Stimulated activated naive CD8-positive, alpha-beta T cell treated with anti-CD3 and anti-CD28 coated beads, Interleukin-15, Interleukin-2, amounts not matched to agents 100 ng/mL and 50 ng/mL, for 24 hours (primary cell): ENCODE measurements at regions not wholly inside any gene's neighbourhood (a gene's known extent, or its start where the extent isn't known, plus 50 kb on each side); places are given as distances from the start of the nearest gene placed in this dataset.

ENCODE experiments used
- H3K27ac Mint-ChIP-seq: one replicate; pipeline ENCODE4 v1.8.0; 2021; ENCODE audit warnings: mild to moderate bottlenecking, mixed read lengths
- H3K27me3 Mint-ChIP-seq: one replicate; pipeline ENCODE4 v1.8.0; 2021; ENCODE audit warnings: mixed read lengths
- H3K36me3 Mint-ChIP-seq: one replicate; pipeline ENCODE4 v1.8.0; 2021; ENCODE audit warnings: low read depth, mixed read lengths
- H3K4me1 Mint-ChIP-seq: one replicate; pipeline ENCODE4 v1.8.0; 2021; ENCODE audit warnings: low read depth, mixed read lengths
- H3K4me3 Mint-ChIP-seq: one replicate; pipeline ENCODE4 v1.8.0; 2021; ENCODE audit warnings: mild to moderate bottlenecking, mixed read lengths
- H3K9me3 Mint-ChIP-seq: one replicate; pipeline ENCODE4 v1.8.0; 2021; ENCODE audit warnings: mixed read lengths

DNA sequence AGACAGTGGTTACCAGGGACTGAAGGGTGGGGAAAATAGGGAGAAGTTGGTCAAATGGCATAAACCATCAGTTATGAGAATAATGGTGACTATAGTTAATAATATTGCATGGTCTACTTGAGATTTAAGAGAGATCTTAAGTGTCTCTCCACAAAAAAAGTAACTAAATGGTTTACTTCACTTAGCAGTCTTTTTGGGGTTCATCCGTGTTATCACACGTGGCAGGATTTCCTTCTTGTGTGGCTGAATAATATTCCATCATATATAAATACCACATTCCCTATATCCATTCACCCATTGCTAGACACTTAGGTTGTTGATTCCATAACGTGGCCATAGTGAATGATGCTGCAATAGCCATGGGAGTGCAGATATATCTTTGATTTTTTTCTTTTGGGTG lies 967.0 kb downstream of the UQCRFS1 start:
- Mint-ChIP-seq H3K4me1 (no peaks in the 10 kb centered on the region), H3K9me3 (no peaks in the 10 kb centered on the region), H3K27ac (no peak overlapping the region)

DNA sequence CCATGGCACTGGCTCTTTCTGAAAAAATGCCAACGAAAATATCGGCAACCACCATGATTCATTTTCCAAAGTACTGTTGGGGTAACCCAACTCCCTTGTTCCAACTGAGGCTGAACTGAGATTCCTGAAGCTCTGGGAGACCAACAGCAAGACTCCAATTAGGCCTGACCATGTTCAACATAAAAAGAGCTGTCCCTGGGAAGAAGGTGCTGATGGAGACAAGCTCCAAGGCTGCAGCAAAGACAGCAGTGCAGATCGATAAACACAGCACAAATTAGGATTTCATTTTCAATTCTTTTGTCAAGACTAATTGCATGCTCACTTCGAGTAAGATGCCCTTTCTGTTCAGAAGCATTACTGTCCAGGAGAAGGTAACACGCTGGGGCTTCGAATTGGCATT lies 968.0 kb downstream of the UQCRFS1 start:
- Mint-ChIP-seq H3K9me3 (no peaks in the 10 kb centered on the region), H3K36me3 (no peaks in the 10 kb centered on the region)

More for the DNA sequence above, 967.0 kb downstream of the UQCRFS1 start:
- Mint-ChIP-seq H3K36me3 (no peaks in the 10 kb centered on the region), H3K27me3 (no peaks in the 10 kb centered on the region), H3K4me3 (no peak overlapping the region)

DNA sequence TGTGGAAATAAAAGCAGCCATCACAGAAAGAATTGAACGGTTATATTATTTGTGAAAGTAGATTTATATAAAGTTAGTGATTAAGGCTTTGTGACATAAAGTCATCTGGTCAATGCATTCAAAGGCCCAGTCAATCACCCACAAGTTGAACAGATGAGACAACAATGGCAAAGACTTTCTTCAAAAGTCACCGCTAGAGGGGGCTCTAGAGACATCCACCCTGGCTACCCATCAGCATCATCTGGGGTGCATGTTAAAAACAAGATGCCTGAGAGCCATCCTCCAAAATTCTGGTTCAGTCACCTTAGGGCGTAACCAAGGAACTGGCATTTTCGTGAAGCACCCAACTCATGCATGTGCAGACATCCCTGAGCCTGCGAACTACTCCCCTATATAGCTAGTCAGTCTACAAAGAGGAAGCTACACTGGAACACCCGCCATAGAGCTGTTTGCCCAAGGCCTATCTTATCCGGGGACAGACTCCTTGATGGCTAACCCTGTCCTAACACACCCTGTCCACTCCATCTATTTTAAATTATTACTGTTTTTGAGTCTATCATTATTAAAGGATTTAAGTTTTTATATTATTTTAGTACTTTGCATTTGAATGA lies 970.5 kb downstream of the UQCRFS1 start:
- Mint-ChIP-seq H3K36me3 (no peaks in the 10 kb centered on the region), H3K9me3 (no peaks in the 10 kb centered on the region), H3K27ac (no peak overlapping the region), H3K4me1 (no peaks in the 10 kb centered on the region), H3K4me3 (no peak overlapping the region), H3K27me3 (no peaks in the 10 kb centered on the region)

More for the DNA sequence above, 968.0 kb downstream of the UQCRFS1 start:
- H3K4me3 Mint-ChIP-seq: no peak overlapping the region
- no peaks in the 10 kb centered on the region for H3K4me1 Mint-ChIP-seq
- H3K27me3 Mint-ChIP-seq: no peaks in the 10 kb centered on the region
- H3K27ac Mint-ChIP-seq: no peak overlapping the region

DNA sequence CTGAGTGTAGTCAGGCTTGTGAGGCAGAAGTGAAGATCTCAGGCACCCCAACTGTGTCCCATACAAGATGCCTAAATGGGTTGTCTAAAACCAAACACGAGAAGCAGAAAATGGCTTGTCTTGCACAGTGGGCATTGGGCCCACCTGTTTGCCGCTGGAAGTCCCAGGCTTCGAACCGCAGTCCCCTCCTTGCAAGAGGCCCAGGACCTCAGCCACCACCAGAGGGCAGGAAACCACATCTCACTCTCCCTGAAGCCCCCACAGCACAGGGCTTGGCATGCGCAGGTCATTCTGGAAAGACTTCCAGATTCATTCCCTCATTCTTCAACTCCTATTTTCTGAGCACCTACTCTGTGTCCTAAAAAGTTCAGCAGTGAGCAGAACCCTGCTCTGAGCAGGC lies 973.7 kb downstream of the UQCRFS1 start:
- no peaks in the 10 kb centered on the region for H3K4me1 Mint-ChIP-seq
- H3K27ac Mint-ChIP-seq: no peak overlapping the region
- H3K9me3 Mint-ChIP-seq: no peaks in the 10 kb centered on the region
- H3K36me3 Mint-ChIP-seq: no peaks in the 10 kb centered on the region
- no peaks in the 10 kb centered on the region for H3K27me3 Mint-ChIP-seq
- H3K4me3 Mint-ChIP-seq: no peak overlapping the region

DNA sequence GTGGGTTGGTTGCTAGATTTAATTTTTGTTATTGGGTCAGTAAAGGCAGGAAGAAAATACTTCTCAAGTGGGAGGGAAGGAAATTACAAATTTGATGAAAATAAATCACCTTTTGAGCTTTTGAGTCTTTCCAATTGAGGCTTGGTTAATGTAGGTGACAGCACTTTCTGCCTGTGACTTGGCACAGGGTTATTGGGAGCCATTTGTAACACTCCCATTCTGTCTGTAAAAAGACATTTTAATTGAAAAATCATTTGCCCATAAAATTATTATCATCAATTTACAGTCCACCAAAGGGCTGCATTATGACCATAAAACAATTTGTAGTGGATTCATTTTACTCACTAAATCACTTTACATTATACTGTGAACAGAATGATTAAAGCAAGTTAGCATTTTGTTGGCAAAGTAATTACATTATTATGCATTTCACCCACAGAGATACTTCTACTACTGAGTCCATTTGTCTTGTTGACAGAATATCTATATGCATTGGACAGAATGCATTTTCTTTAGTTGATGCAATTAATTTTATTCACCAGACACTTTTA lies 974.6 kb downstream of the UQCRFS1 start:
- Mint-ChIP-seq H3K27ac (no peak overlapping the region), H3K27me3 (no peaks in the 10 kb centered on the region), H3K4me3 (no peak overlapping the region)

DNA sequence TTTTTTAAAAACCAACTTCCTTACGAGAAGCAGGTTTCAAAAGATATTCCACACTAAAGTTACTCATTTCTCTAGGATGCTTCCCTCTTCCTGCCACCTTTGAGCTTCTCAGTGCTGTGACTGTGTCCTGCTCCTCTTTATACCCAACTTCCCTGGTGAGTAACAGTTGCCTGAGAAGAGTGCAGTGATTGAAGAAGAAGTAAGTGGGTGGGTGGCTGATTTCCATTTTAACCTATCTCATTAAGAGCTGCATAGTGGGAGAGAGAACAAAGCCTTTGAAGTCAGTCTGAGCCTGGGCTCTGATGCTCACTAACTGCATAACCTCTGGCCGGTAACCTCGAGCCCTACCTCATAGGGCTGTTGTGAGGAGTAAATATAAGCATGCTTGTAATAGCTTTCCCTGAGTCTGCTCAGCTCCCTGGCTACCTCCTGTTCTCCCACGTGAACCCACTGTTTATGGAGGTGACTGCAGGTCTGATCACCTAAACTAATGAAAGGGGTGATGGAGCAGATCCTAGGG lies 977.3 kb downstream of the UQCRFS1 start:
- Mint-ChIP-seq H3K4me3 (no peak overlapping the region), H3K27me3 (no peaks in the 10 kb centered on the region), H3K36me3 (no peaks in the 10 kb centered on the region), H3K4me1 (no peaks in the 10 kb centered on the region), H3K9me3 (no peaks in the 10 kb centered on the region), H3K27ac (no peak overlapping the region)

More for the DNA sequence above, 974.6 kb downstream of the UQCRFS1 start:
- H3K4me1 Mint-ChIP-seq: no peaks in the 10 kb centered on the region
- no peaks in the 10 kb centered on the region for H3K9me3 Mint-ChIP-seq
- H3K36me3 Mint-ChIP-seq: no peaks in the 10 kb centered on the region

DNA sequence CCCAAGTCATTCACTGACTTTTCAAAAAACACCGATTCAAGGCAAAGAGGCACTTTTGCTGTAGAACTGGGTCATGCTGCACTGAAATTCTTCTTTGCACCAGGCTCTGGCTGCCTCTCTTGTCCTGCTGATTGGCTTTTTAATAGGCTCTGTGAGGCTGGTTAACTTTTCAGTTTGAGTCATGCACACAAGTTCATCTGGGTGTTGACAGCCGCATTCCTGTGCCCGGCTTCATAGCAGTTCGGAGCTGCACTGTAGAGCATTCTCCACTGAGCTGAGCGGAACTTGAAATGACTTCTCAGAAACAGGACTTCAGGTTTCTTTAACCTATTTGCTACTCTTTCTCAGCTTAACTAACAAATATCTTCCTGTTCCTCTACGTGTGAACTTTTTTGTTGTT lies 978.3 kb downstream of the UQCRFS1 start:
- Mint-ChIP-seq H3K4me3 (no peak overlapping the region), H3K9me3 (no peaks in the 10 kb centered on the region), H3K4me1 (no peaks in the 10 kb centered on the region), H3K27me3 (no peaks in the 10 kb centered on the region), H3K36me3 (no peaks in the 10 kb centered on the region), H3K27ac (no peak overlapping the region)

DNA sequence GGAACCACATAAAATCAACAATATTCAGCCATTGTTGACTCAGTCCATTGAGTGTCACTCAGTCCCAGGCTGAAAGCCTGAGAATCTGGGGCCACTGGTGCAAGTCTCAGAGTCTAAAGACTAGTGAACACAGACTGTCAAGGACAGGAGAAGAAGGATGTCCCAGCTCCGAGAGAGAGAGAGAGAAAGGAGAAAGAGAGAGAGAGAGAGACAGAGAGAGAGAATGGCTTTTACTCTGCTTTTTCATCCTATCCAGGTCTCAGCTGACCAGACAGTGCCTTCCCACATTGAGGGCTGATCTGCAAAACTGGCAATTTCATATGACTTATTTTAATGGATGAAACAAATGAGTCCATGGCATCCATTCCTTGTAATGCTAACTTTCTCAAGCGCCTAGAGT lies 984.1 kb downstream of the UQCRFS1 start:
- Mint-ChIP-seq H3K9me3 (no peaks in the 10 kb centered on the region), H3K4me3 (no peak overlapping the region), H3K4me1 (no peaks in the 10 kb centered on the region)

DNA sequence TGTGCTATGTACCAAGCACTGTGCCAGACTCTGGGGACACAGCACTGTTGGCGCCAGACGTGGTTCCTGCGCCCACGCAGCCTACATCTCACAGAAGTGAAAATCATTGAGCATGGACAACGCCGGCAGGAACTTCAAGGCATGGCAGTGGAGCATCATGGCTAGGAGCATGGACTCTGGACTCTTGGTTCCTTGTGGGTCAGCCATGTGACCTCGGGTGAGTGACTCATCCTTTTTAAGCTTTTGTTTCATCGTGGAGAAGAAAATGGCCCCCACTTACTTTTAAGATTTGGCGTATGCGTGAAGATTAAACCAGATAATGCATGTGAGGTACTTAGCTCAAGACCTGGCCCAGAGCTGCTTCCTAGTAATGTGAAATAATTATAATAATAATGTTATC lies 988.5 kb downstream of the UQCRFS1 start:
- Mint-ChIP-seq H3K36me3 (no peaks in the 10 kb centered on the region), H3K4me3 (no peak overlapping the region), H3K27ac (no peak overlapping the region), H3K27me3 (no peaks in the 10 kb centered on the region), H3K4me1 (no peaks in the 10 kb centered on the region), H3K9me3 (no peaks in the 10 kb centered on the region)

More for the DNA sequence above, 984.1 kb downstream of the UQCRFS1 start:
- Mint-ChIP-seq H3K27me3 (no peaks in the 10 kb centered on the region), H3K36me3 (no peaks in the 10 kb centered on the region), H3K27ac (no peak overlapping the region)

DNA sequence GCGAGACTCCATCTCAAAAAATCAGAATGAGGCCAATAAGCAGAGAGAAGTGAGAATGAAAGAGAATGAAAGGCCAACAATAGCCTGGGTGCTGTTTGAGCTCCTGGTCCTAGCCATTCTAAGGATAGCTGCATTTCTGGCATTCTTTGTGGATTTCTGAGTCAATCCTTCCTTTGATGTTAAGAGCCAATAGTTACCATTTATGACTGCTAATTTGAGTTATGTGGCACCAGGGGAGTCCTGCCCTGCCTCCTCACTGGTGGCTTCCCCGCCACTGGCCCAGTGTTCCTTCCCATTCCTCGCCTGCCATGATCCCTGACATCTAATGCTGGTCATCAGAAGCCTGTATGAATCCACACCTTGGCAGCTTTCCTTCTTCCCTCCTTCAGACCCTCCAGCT lies 991.2 kb downstream of the UQCRFS1 start:
- no peaks in the 10 kb centered on the region for H3K4me1 Mint-ChIP-seq
- no peaks in the 10 kb centered on the region for H3K9me3 Mint-ChIP-seq
- no peak overlapping the region for H3K4me3 Mint-ChIP-seq
- H3K27ac Mint-ChIP-seq: no peak overlapping the region
- no peaks in the 10 kb centered on the region for H3K36me3 Mint-ChIP-seq
- no peaks in the 10 kb centered on the region for H3K27me3 Mint-ChIP-seq

DNA sequence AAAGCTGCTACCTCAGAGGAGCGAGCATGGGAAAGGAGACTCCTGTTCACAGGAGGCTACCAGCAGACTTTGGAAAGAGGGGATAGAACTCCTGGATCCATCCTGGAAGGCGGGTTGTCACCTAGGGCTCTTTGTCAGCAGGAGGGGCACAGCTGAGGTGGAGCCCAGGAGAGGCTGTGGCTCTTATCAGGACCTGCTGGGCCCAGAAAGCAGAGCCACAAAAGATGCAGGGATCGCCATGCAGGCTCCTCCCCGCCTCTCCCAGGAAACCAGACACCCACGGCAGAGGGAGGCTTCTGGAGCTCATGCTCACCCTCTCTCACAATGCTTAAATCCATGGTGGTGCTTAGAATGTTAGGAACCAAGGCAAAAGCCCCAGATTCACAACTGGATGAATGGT lies 994.2 kb downstream of the UQCRFS1 start:
- Mint-ChIP-seq H3K4me1 (no peaks in the 10 kb centered on the region), H3K36me3 (no peaks in the 10 kb centered on the region), H3K9me3 (peaks cover 4% of the 10 kb centered on the region), H3K4me3 (no peak overlapping the region), H3K27ac (no peak overlapping the region), H3K27me3 (peaks cover 4% of the 10 kb centered on the region)

DNA sequence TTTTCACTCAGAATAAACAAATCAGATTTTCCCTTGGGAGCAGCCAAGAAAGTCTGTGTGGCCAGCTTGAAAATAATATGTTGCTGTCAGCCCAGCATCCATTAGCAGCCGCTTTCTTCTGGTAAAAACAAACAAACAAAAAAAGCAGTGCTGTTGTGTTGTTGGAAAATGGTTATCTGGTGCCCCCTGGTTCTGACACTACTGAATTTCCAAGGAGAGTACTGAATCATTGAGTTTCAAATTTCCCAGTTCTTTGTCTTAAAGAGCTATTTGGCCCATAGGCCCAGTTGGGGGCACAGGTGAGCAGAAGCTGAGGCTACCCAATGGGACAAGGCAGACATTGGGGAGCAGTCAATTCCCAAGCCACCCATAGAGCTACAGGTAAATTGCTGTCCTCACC lies 995.9 kb downstream of the UQCRFS1 start:
- Mint-ChIP-seq H3K4me3 (no peak overlapping the region), H3K4me1 (no peaks in the 10 kb centered on the region), H3K36me3 (no peaks in the 10 kb centered on the region), H3K27ac (no peak overlapping the region), H3K27me3 (peaks cover 4% of the 10 kb centered on the region), H3K9me3 (peaks cover 4% of the 10 kb centered on the region)

DNA sequence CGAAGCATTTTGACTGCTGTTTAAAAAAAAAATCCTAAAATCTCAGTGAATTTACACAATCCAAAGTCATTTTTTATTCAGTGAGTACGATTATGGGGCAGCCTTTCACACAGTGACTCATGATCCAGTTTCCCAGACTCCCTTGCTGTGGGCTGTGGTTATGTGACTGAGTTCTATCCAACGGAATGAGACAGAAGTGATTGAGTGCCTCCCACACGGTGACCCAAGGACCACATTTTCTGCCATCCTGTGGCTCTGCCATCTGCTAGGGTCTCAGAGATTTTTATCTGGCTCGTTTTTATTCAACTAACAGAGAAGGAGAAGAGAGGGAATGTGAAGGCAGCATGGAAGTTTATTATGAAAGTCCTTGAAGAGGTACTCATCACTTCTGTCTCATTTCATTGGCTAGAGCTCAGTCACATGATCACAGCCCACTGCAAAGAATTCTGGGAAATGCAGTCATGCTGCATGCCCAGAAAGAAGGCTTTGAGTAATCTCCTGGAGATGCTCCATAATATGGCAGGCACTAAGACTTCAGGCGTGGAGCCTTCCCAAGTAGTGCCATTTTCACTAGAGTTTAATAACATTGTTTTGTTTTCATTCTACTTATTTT lies 999.4 kb downstream of the UQCRFS1 start:
- Mint-ChIP-seq H3K36me3 (no peaks in the 10 kb centered on the region), H3K4me1 (no peaks in the 10 kb centered on the region), H3K9me3 (peaks cover 8% of the 10 kb centered on the region), H3K27ac (no peak overlapping the region), H3K4me3 (no peak overlapping the region), H3K27me3 (peaks cover 4% of the 10 kb centered on the region)

DNA sequence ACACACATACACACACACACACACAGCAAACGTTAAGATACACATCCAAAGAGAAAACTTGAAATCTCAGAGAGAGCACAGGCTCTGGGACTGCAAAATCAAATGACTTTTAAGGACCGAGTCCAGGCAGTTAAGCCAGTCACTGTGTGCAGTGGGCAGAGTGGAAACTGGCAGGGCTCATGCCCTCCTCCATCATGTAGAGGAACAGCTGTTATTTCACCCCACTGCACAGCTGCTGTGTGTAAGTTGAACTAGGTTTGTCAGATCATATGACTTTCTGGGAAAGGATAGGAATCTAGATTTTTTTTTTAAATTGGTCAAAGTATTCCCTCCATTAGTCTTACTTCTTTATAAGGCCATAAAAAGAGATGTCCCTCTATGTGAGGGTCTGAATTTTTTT lies 1002.1 kb downstream of the UQCRFS1 start:
- Mint-ChIP-seq H3K9me3 (peaks cover 8% of the 10 kb centered on the region), H3K27me3 (peaks cover 4% of the 10 kb centered on the region)

DNA sequence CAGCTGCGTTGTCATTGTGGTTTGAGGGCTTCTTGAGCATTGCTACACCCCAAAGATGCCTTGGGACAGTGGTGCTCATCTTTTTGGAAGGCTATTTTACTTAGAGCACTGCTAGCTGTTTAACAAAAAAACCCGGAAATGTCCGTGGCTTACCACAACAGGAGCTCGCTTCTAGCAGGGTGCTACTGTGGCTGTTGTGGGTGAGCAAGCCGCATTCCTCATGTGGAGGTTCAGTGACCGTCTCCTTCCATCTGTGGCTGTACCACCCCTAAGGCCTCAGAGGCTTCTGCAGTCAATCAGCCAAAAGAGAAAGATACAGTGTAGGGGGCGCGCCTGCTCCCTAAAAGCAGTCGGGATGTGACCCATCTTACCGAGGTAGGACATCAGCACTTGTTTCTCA lies 1004.2 kb downstream of the UQCRFS1 start:
- H3K9me3 Mint-ChIP-seq: peaks cover 3% of the 10 kb centered on the region
- H3K27me3 Mint-ChIP-seq: no peaks in the 10 kb centered on the region
- H3K27ac Mint-ChIP-seq: no peak overlapping the region
- no peak overlapping the region for H3K4me3 Mint-ChIP-seq
- no peaks in the 10 kb centered on the region for H3K4me1 Mint-ChIP-seq
- H3K36me3 Mint-ChIP-seq: no peaks in the 10 kb centered on the region

More for the DNA sequence above, 1002.1 kb downstream of the UQCRFS1 start:
- Mint-ChIP-seq H3K36me3 (no peaks in the 10 kb centered on the region), H3K4me3 (no peak overlapping the region), H3K27ac (no peak overlapping the region), H3K4me1 (no peaks in the 10 kb centered on the region)
